ACC112 (cell line): ENCODE measurements at regions not wholly inside any gene's neighbourhood (a gene's known extent, or its start where the extent isn't known, plus 50 kb on each side); places are given as distances from the start of the nearest gene placed in this dataset.
"Not testable (repeated sequence)": the region's sequence is repeated elsewhere in the genome, so short reads cannot be mapped to it uniquely, and the experiment has no call there.

Experiments used
- H2AFZ ChIP-seq: fragments of 200-600 bp; sonication (generic); one replicate; pipeline ENCODE4 v1.6.0; 2017; ENCODE audit warnings: antibody characterized with exemption, low read length; ENCODE audit not compliant: unreplicated experiment
- H3K27ac ChIP-seq: fragments of 200-600 bp; sonication (generic); 2 replicates; pipeline ENCODE4 v1.5.1; 2014; ENCODE audit warnings: low read depth, mild to moderate bottlenecking, antibody characterized with exemption, low read length, moderate library complexity
- H3K27me3 ChIP-seq: fragments of 200-600 bp; sonication (generic); 2 replicates; pipeline ENCODE4 v1.6.1; 2014; ENCODE audit warnings: mild to moderate bottlenecking, antibody characterized with exemption, low read length, moderate library complexity, mixed read lengths; ENCODE audit not compliant: insufficient read depth
- H3K36me3 ChIP-seq: fragments of 200-600 bp; sonication (generic); 2 replicates; pipeline ENCODE4 v1.6.1; 2016; ENCODE audit warnings: mild to moderate bottlenecking, antibody characterized with exemption, low read length, moderate library complexity, mixed read lengths; ENCODE audit not compliant: insufficient read depth
- H3K4me1 ChIP-seq: fragments of 200-600 bp; sonication (generic); one replicate; pipeline ENCODE4 v1.6.1; 2016; ENCODE audit warnings: low read length, mixed read lengths; ENCODE audit not compliant: insufficient read depth, unreplicated experiment, control insufficient read depth
- H3K4me3 ChIP-seq: fragments of 200-600 bp; sonication (generic); 2 replicates; pipeline ENCODE4 v1.5.1; 2014; ENCODE audit warnings: mild to moderate bottlenecking, low read depth, low read length
- H3K79me2 ChIP-seq: fragments of 200-600 bp; sonication (generic); one replicate; pipeline ENCODE4 v1.6.0; 2016; ENCODE audit warnings: low read length; ENCODE audit not compliant: control insufficient read depth, unreplicated experiment, insufficient read depth

DNA sequence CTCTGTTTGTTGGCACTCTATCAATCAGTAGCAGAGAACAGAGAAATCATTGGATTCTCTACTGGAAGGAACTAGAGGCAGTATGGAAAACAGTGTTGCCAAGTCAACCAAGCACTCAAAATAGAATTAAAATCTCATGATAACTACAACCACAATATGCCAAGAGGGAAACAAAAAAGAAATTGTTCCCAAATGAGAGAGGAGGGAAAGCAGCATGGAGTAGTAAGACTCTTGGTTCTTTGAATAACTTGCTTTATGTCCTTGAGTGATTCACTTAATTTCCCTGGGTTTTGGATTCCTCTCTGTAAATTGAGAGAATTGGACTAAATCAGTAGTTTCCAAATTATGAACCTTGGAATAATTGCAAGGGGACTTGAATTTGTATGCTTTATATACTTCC, 285.5 kb upstream of the ANKRD50 start:
- Histone ChIP-seq H3K27me3 (no peaks in the 10 kb centered on the region), H3K4me1 (no peaks in the 10 kb centered on the region), H3K27ac (no peak overlapping the region)

DNA sequence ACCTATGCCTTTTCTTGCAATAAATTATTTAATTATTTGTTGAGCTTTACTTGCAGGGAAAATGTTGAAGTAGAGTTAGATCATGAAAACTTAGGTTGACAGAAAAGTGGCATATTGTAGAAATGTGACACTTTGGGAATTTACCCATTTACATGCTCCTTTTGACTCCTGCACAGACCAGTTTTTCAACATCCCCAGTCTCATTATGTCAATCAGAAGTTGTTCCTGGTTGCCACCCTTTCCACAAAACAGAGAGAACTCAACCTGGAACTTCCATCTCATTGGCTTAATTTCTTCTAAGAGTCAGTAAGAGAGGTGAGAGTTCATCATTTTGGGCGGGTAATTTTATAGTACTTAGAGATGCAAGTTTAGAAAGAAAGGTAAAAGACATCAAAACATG, 284.6 kb upstream of the ANKRD50 start:
- no peaks in the 10 kb centered on the region for H3K27me3 ChIP-seq
- H3K4me3 ChIP-seq, result no peak overlapping the region

More for the DNA sequence above, 285.5 kb upstream of the ANKRD50 start:
- no peaks in the 10 kb centered on the region for H3K36me3 ChIP-seq
- no peaks in the 10 kb centered on the region for H3K79me2 ChIP-seq
- H3K4me3 ChIP-seq, result no peak overlapping the region
- H2AFZ ChIP-seq, result no peak overlapping the region

DNA sequence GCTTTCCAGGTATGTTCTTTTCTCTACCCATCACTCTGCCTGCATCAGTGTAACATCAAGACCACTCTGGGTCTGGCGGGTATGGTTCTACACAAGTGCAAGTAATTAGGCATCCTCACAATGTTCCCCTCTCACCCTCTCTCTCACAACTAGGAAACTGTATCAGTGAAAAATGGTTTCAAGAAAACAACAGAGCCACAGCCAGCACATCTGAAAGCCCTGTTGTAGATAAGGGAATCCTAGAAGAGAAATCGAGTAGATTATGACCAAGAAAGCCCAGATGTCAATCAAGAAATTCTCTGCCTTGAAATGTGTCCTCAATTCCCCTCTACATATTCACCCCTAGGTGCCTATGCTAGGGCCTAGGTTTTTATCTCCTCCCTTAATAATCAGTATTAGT, 281.3 kb upstream of the ANKRD50 start:
- no peak overlapping the region for H3K27ac ChIP-seq
- no peak overlapping the region for H2AFZ ChIP-seq
- no peaks in the 10 kb centered on the region for H3K36me3 ChIP-seq
- no peak overlapping the region for H3K4me3 ChIP-seq
- H3K79me2 ChIP-seq, result no peaks in the 10 kb centered on the region
- H3K4me1 ChIP-seq, result no peaks in the 10 kb centered on the region
- H3K27me3 ChIP-seq, result no peaks in the 10 kb centered on the region

More for the DNA sequence above, 284.6 kb upstream of the ANKRD50 start:
- H3K4me1 ChIP-seq, result no peaks in the 10 kb centered on the region
- no peak overlapping the region for H3K27ac ChIP-seq
- H2AFZ ChIP-seq, result no peak overlapping the region
- H3K79me2 ChIP-seq, result no peaks in the 10 kb centered on the region
- H3K36me3 ChIP-seq, result no peaks in the 10 kb centered on the region

DNA sequence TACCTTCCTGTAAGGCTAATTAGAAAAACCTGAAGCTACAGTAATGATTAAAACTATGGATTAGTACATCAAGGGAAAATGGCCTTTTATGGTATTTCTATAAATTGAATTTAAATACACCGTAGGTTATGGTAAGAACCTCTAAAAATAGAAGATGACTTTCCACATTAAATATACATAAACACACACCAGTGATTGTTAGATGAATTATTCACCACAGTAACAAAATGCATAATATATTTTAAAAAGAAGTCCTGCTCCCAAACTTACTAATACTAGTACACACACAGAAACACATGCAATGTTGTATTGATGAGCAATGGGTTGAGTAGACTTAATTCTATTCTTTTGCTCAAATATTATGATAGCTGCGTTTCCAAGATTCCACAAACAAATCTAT, 277.9 kb upstream of the ANKRD50 start:
- no peak overlapping the region for H3K4me3 ChIP-seq

DNA sequence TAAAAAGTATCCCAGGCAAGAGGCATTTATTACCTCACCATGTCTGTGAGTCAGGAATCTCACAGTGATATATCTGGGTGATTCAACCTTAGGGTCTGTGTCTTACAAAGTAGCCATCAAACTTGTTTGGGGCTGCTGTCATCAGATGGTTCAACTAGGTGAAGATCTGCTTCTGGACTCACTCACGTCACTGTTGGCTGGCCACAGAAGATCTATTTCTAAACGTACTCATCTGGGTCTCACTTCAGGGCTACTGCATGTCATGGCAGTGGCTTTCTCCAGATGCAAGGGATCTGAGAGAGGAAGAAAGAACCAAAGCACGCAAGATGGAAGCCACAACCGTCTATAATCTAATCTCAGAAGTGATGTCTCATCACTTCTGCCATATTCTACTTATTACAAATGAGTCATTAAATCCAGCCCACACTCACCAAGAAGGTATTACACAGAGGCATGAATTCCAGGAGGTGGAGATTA, 267.8 kb upstream of the ANKRD50 start:
- H3K27me3 ChIP-seq, result no peaks in the 10 kb centered on the region
- H3K36me3 ChIP-seq, result no peaks in the 10 kb centered on the region
- H3K4me1 ChIP-seq, result no peaks in the 10 kb centered on the region
- H3K4me3 ChIP-seq, result no peak overlapping the region
- no peak overlapping the region for H2AFZ ChIP-seq
- H3K79me2 ChIP-seq, result no peaks in the 10 kb centered on the region
- no peak overlapping the region for H3K27ac ChIP-seq

More for the DNA sequence above, 277.9 kb upstream of the ANKRD50 start:
- no peaks in the 10 kb centered on the region for H3K79me2 ChIP-seq
- no peak overlapping the region for H3K27ac ChIP-seq
- H3K27me3 ChIP-seq, result no peaks in the 10 kb centered on the region
- no peaks in the 10 kb centered on the region for H3K4me1 ChIP-seq
- H2AFZ ChIP-seq, result no peak overlapping the region
- no peaks in the 10 kb centered on the region for H3K36me3 ChIP-seq

DNA sequence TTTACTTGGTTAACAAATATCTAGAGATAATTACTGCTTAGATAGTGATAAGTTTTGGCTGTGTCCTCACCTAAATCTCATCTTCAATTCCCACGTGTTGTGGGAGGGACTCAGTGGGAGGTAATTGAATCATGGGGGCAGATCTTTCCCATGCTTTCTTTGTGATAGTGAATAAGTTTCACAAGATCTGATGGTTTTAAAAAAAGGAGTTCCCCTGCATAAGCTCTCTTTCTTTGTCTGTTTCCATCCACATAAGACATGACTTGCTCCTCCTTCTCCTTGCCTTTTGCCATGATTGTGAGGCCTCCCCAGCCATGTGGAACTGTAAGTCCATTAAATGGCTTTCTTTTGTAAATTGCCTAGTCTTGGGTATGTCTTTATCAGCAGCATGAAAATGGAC, 266.0 kb upstream of the ANKRD50 start:
- H2AFZ ChIP-seq, H3K79me2 ChIP-seq, H3K27ac ChIP-seq, H3K36me3 ChIP-seq, H3K4me1 ChIP-seq, H3K4me3 ChIP-seq, H3K27me3 ChIP-seq: not testable (repeated sequence)

DNA sequence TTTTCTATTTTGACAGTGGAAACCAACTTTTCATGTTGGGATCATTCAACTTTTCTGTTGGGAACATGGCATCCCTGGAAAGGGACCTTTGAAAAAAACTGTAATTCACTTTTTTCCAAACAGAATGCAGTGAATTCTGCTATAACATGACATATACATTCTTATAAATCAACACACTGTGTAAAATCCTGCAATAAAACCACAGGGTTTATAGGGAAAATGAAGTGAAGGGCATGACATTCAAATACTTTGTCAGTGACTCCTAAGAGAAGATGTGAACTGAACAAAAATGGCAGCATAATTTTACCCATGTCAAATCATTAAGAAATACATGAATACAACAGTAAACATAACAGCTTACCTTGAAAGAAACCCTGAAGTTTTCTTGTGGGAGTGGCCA, 264.5 kb upstream of the ANKRD50 start:
- H3K4me1 ChIP-seq, result no peaks in the 10 kb centered on the region
- H3K27me3 ChIP-seq, result no peaks in the 10 kb centered on the region
- H2AFZ ChIP-seq, result no peak overlapping the region
- no peaks in the 10 kb centered on the region for H3K79me2 ChIP-seq
- no peaks in the 10 kb centered on the region for H3K36me3 ChIP-seq
- no peak overlapping the region for H3K4me3 ChIP-seq
- H3K27ac ChIP-seq, result no peak overlapping the region

DNA sequence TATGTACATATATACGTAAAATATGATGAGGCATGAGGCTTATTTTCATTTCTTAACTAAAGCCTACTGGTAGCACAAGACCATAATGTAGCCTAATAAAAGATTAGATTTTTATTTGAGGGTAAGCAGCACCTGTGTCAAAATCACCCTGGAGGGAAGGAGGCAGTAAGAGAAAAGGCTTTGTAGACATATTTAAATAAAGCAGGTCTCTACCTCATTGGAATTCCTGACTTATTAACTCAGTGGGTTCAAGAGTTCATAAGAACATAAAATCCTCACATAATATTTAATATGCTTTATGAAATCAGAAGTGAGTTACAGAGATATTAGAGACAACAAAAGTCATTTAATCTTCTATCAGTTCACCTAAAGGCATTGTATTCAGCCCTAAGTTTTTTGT, 261.6 kb upstream of the ANKRD50 start:
- Histone ChIP-seq H3K27me3 (no peaks in the 10 kb centered on the region), H3K79me2 (no peaks in the 10 kb centered on the region), H3K4me3 (no peak overlapping the region), H3K27ac (no peak overlapping the region), H3K36me3 (no peaks in the 10 kb centered on the region), H2AFZ (no peak overlapping the region), H3K4me1 (no peaks in the 10 kb centered on the region)

DNA sequence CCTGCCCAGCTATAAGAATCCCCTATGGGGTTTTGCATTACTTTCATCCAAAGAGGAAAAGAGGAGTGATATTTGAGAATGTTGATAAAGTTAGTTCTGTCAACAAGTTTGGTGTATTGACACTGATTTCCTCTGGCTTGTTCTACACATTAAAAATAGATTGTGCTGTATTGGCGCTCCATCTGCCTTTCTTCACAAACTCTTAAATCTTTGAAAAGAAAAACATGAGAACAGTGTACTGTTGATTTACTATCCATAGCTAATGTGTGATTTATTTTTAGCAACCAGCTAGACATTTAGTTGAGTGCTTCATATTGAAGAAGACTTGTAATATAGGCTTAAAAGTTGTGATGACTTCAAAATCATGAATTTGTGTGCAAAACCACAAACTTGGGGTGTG, 261.2 kb upstream of the ANKRD50 start:
- Histone ChIP-seq H3K27ac (no peak overlapping the region), H3K36me3 (no peaks in the 10 kb centered on the region), H2AFZ (no peak overlapping the region), H3K79me2 (no peaks in the 10 kb centered on the region), H3K27me3 (no peaks in the 10 kb centered on the region), H3K4me1 (no peaks in the 10 kb centered on the region), H3K4me3 (no peak overlapping the region)

DNA sequence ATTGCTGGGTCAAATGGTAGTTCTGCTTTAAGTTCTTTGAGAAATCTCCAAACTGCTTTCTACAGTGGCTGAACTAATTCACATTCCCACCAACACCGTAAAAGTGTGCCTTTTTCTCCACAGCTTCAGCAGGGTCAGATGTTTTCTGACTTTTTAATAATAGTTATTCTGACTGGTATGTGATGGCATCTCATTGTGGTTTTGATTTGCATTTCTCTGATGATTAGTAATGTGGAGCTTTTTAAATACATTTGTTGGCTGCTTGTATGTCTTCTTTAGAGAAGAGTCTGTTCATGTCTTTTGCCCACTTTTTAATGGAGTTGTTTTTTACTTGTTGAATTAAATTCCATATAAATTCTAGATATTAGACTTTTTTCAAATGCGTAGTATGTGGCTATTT, 257.5 kb upstream of the ANKRD50 start:
- no peaks in the 10 kb centered on the region for H3K4me1 ChIP-seq
- H2AFZ ChIP-seq, result no peak overlapping the region
- H3K27me3 ChIP-seq, result no peaks in the 10 kb centered on the region
- no peak overlapping the region for H3K4me3 ChIP-seq
- H3K36me3 ChIP-seq, result no peaks in the 10 kb centered on the region
- no peak overlapping the region for H3K27ac ChIP-seq
- H3K79me2 ChIP-seq, result no peaks in the 10 kb centered on the region

DNA sequence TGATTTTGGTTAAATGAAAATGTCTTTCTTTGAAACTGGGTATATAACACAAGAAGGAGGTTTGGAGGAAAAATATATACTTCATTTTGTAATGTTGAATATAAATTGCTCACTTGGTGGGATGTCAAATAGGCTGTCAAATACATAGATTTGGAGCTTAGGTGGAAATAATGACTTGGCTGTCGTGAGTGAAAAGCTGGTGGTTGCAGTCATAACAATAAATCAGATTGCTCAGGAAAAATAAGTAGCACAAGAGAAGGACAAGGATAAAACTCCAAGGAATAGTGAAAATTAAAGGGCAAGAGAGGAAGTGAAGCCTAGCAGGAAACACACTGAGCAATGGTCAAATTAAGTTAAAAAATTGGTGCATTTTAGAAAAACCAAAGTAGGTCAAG, 253.0 kb upstream of the ANKRD50 start:
- no peak overlapping the region for H3K4me3 ChIP-seq
- no peaks in the 10 kb centered on the region for H3K27me3 ChIP-seq
- H2AFZ ChIP-seq, result no peak overlapping the region
- H3K36me3 ChIP-seq, result no peaks in the 10 kb centered on the region
- H3K4me1 ChIP-seq, result no peaks in the 10 kb centered on the region
- H3K27ac ChIP-seq, result no peak overlapping the region
- H3K79me2 ChIP-seq, result no peaks in the 10 kb centered on the region
